Colonic mucosa (tissue), 4 donors: ENCODE measurements at regions not wholly inside any gene's neighbourhood (a gene's known extent, or its start where the extent isn't known, plus 50 kb on each side); places are given as distances from the start of the nearest gene placed in this dataset.

ENCODE experiments used
- DNase-seq: peaks from one replicate; pipeline ENCODE4 v3.0.0-alpha.2; 2020
- H3K27ac ChIP-seq: fragments of 200-600 bp; one replicate; pipeline ENCODE4 v1.8.0; 2021
- H3K27me3 ChIP-seq: fragments of 200-600 bp; one replicate; pipeline ENCODE4 v1.8.0; 2021
- H3K36me3 ChIP-seq: fragments of 200-600 bp; one replicate; pipeline ENCODE4 v1.8.0; 2021
- H3K4me1 ChIP-seq: fragments of 200-600 bp; one replicate; pipeline ENCODE4 v1.8.0; 2021; ENCODE audit warnings: mild to moderate bottlenecking
- H3K4me3 ChIP-seq: fragments of 200-600 bp; one replicate; pipeline ENCODE4 v1.8.0; 2021
- H3K9ac ChIP-seq, 2 donors: one replicate each; pipeline ENCODE4 v1.7.0; 2013; ENCODE audit warnings: control low read depth in 2 of 2, low read depth in 2 of 2, low read length in 2 of 2
- H3K9me3 ChIP-seq: fragments of 200-600 bp; one replicate; pipeline ENCODE4 v1.8.0; 2021
- CTCF ChIP-seq: fragments of 200-600 bp; IDR thresholded peaks from one replicate; pipeline ENCODE4 v1.8.0; 2022; ENCODE audit warnings: antibody characterized with exemption, mild to moderate bottlenecking
- intact Hi-C: fragments of 100-400 bp; cut with DNase I; formaldehyde crosslinking; loops from one replicate; pipeline ENCODE4 v1.14.1; 2022
- donor health status: healthy.
- donor health status: DM: no; HTN: no; CAD: no.
- donor health status: DM: no; HTN: no; CAD: no.

DNA sequence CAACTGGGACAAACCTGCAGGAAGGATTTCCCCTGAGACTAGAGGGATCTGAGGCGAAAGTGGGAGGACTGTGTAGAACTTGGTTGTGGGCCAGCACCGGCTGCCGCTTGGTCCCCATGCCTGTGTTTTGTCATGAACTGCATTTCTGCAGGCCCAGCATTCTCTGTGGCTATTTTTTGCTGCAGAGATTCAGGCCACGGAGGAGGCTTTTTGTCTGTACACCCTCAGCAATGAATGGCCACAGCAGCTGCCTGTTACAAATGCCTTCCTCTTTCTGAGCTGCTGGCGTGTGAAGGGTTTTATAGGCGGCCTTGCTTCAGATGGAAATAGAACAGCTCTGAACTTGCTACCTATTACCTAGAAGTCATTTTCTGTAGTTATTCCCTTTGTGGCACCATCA lies 164.4 kb downstream of the SH2D4B start:
- intact Hi-C loops = loop anchor here (5.0 to 10.0 kb wide), 2 partner anchors 40 to 223 kb away; no protein-coding TSS in a partner anchor
- Histone ChIP-seq H3K4me3 (no peak overlapping the region), H3K4me1 (no peaks in the 10 kb centered on the region), H3K9me3 (no peaks in the 10 kb centered on the region), H3K9ac (no peak overlapping the region), H3K27me3 (no peaks in the 10 kb centered on the region), H3K27ac (no peak overlapping the region), H3K36me3 (no peaks in the 10 kb centered on the region)
- DNase-seq = no peak
- no peak for TF ChIP-seq CTCF

DNA sequence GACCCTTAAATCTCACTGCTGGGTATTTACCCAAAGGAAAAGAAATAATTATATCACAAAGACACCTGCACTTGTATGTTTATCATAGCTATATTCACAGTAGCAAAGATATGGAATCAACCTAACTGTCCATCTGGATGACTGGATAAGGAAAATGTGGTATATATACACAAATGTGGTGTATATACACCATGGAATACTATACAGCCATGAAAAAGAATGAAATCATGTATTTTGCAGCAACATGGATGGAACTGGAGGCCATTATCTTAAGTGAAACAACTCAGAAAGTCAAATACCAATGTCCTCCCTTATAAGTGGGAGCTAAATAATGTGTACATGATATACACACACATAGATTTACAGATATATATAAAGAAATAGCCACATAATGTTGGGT lies 168.2 kb downstream of the SH2D4B start:
- TF ChIP-seq CTCF = no peak
- no peaks in the 10 kb centered on the region for H3K27me3 ChIP-seq
- H3K36me3 ChIP-seq = no peaks in the 10 kb centered on the region
- intact Hi-C loops = loop anchor here (10.0 kb wide), 1 partner anchor 219 kb away; no protein-coding TSS in a partner anchor
- no peak overlapping the region for H3K27ac ChIP-seq
- no peaks in the 10 kb centered on the region for H3K4me1 ChIP-seq
- H3K9me3 ChIP-seq = no peaks in the 10 kb centered on the region
- no peak overlapping the region for H3K9ac ChIP-seq
- no peak overlapping the region for H3K4me3 ChIP-seq
- DNase-seq = no peak

DNA sequence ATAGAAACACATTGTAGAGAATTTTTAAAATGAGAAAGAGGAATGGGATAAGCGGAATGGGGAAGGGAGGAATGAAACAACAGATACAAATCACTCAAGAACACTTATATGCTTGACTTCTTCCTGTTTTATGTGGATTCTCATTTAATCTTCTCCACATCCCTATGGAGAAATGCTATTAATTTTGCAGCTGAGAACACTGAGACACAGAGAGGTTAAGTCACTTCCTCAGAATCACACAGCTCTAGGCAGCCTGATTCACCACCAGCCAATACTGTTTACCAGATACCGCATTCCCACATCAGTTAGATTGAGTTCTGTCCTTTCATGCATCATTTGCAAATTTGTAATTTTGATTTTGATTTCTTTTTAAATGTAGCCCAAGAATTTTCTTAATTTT lies 170.5 kb downstream of the SH2D4B start:
- Histone ChIP-seq H3K27ac (no peak overlapping the region), H3K9ac (no peak overlapping the region), H3K27me3 (no peaks in the 10 kb centered on the region), H3K4me1 (no peaks in the 10 kb centered on the region), H3K9me3 (no peaks in the 10 kb centered on the region), H3K4me3 (no peak overlapping the region), H3K36me3 (no peaks in the 10 kb centered on the region)
- intact Hi-C loops = loop anchor here (10.0 kb wide), 1 partner anchor 217 kb away; no protein-coding TSS in a partner anchor
- TF ChIP-seq CTCF = no peak
- no peak for DNase-seq

DNA sequence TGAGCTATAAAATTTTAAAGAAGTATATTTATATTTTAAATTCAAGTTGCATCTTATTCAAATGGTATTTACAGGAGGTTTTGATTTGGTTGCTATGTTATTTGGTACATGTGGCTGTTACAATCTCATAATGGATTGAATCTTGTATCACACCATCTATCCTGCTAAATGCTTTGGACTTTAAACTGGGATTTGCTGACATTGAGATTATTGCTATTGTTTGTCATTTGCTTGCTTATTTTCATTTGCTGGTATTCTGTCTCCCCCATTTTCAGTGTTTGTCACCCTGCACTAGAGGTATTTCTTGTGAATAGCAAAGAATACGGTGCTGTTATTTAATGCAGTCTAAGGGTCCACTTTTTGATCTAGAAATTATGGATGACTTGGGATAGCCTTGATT lies 171.1 kb downstream of the SH2D4B start:
- TF ChIP-seq CTCF = no peak
- no peak overlapping the region for H3K27ac ChIP-seq
- no peak overlapping the region for H3K4me3 ChIP-seq
- intact Hi-C loops = loop anchor here (10.0 kb wide), 1 partner anchor 216 kb away; no protein-coding TSS in a partner anchor
- no peaks in the 10 kb centered on the region for H3K36me3 ChIP-seq
- no peaks in the 10 kb centered on the region for H3K9me3 ChIP-seq
- DNase-seq = no peak
- H3K4me1 ChIP-seq = no peaks in the 10 kb centered on the region
- no peak overlapping the region for H3K9ac ChIP-seq
- no peaks in the 10 kb centered on the region for H3K27me3 ChIP-seq

DNA sequence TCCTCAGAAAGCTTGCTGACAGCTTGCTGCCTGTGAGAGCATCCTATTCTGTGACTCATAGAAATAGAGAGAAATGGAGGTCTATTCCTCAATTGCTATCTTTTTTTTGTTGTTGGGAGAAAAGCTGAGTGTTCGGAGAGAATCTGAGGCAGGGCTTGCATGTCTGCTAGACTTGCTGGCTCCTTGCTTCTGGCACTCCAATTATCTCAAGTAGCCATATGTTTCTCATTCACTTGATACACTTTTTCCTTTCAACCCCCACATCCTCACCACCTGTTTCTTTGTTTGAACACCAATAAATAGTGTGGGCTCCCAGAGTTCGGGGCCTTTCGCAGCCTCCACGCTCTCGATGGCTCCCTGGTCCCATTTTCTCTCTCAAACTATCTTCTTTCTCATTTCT lies 172.2 kb downstream of the SH2D4B start:
- no peak for TF ChIP-seq CTCF
- Histone ChIP-seq H3K4me1 (no peaks in the 10 kb centered on the region), H3K36me3 (no peaks in the 10 kb centered on the region), H3K4me3 (no peak overlapping the region), H3K9ac (no peak overlapping the region), H3K9me3 (no peaks in the 10 kb centered on the region), H3K27ac (no peak overlapping the region), H3K27me3 (no peaks in the 10 kb centered on the region)
- no peak for DNase-seq
- intact Hi-C loops = loop anchor here (10.0 kb wide), 1 partner anchor 215 kb away; no protein-coding TSS in a partner anchor
